Hepatocyte (in vitro differentiated cells): ENCODE measurements at regions not wholly inside any gene's neighbourhood (a gene's known extent, or its start where the extent isn't known, plus 50 kb on each side); places are given as distances from the start of the nearest gene placed in this dataset.

Experiments
- CTCF ChIP-seq: fragments of 200-600 bp; sonication (generic); IDR thresholded peaks from 2 replicates; pipeline ENCODE4 v1.5.1; 2016; ENCODE audit warnings: antibody characterized with exemption, mild to moderate bottlenecking; ENCODE audit not compliant: poor library complexity
- EZH2 ChIP-seq: fragments of 200-600 bp; sonication (generic); IDR thresholded peaks from 2 replicates; pipeline ENCODE4 v1.6.1; 2016; ENCODE audit warnings: antibody characterized with exemption, mild to moderate bottlenecking, borderline replicate concordance

- TF ChIP-seq EZH2 = no peak
- no peak for TF ChIP-seq CTCF
Observed at GRCh38 chr2:183428881-183429280, 304.6 kb downstream of the NUP35 start.
